SK-N-SH (cell line): ENCODE measurements at regions not wholly inside any gene's neighbourhood (a gene's known extent, or its start where the extent isn't known, plus 50 kb on each side); places are given as distances from the start of the nearest gene placed in this dataset.

ENCODE experiments used
- CTCF ChIP-seq: fragments of 200-600 bp; sonication (generic); IDR thresholded peaks from 2 replicates; pipeline ENCODE4 v1.6.1; 2017; ENCODE audit warnings: antibody characterized with exemption, mild to moderate bottlenecking, moderate library complexity
- RAD21 ChIP-seq: IDR thresholded peaks from 2 replicates; pipeline ENCODE4 v1.6.1; 2012; ENCODE audit warnings: mild to moderate bottlenecking, low read length

- TF ChIP-seq CTCF: no peak
- no peak for TF ChIP-seq RAD21
These were observed 115.0 kb upstream of the KIF5B start for GRCh38 chr10:32171204-32171603.
